AG09309 (cell line): ENCODE measurements at regions not wholly inside any gene's neighbourhood (a gene's known extent, or its start where the extent isn't known, plus 50 kb on each side); places are given as distances from the start of the nearest gene placed in this dataset.

Experiments used
- DNase-seq: peaks from one replicate; pipeline ENCODE4 v3.0.0-alpha.2; 2010; ENCODE audit warnings: low read depth
- H3K4me3 ChIP-seq: 2 replicates; pipeline ENCODE4 v1.5.1; 2011; ENCODE audit warnings: mild to moderate bottlenecking, low read depth, low read length, moderate library complexity; ENCODE audit not compliant: control insufficient read depth
- CTCF ChIP-seq: IDR thresholded peaks from 2 replicates; pipeline ENCODE4 v1.5.1; 2011; ENCODE audit warnings: mild to moderate bottlenecking, low read depth, low read length, inconsistent platforms; ENCODE audit not compliant: insufficient read depth, control insufficient read depth; ENCODE audit errors: missing control alignments

GRCh38 chr2:13652531-13653313 is 936.0 kb downstream of the TRIB2 start:
- H3K4me3 ChIP-seq, result no peak overlapping the region
- TF ChIP-seq CTCF, result no peak
- DNase-seq, result no peak

GRCh38 chr2:13654416-13654815 is 937.7 kb downstream of the TRIB2 start:
- TF ChIP-seq CTCF, result no peak
- DNase-seq, result no peak
- H3K4me3 ChIP-seq, result no peak overlapping the region

- no peak overlapping the region for H3K4me3 ChIP-seq
- no peak for TF ChIP-seq CTCF
Measured at GRCh38 chr2:13660231-13660630, 943.5 kb downstream of the TRIB2 start.

GRCh38 chr2:13662055-13662454 is 945.3 kb downstream of the TRIB2 start:
- no peak for DNase-seq
- no peak overlapping the region for H3K4me3 ChIP-seq
- no peak for TF ChIP-seq CTCF

More at GRCh38 chr2:13660231-13660630, 943.5 kb downstream of the TRIB2 start:
- no peak for DNase-seq

GRCh38 chr2:13666582-13667414 is 950.1 kb downstream of the TRIB2 start:
- no peak for DNase-seq
- TF ChIP-seq CTCF, result no peak
- no peak overlapping the region for H3K4me3 ChIP-seq

- no peak overlapping the region for H3K4me3 ChIP-seq
- DNase-seq, result no peak
- no peak for TF ChIP-seq CTCF
Measured at GRCh38 chr2:13667415-13667757, 950.6 kb downstream of the TRIB2 start.
